Activated CD4-positive, alpha-beta memory T cell treated with anti-CD3 and anti-CD28 coated beads for 36 hours (primary cell): ENCODE measurements at regions not wholly inside any gene's neighbourhood (a gene's known extent, or its start where the extent isn't known, plus 50 kb on each side); places are given as distances from the start of the nearest gene placed in this dataset.

Experiments used
- CTCF ChIA-PET: fragments of 350-600 bp; sonication (Branson Sonifier 250); formaldehyde crosslinking; loops from one replicate; lab custom pipeline; 2021; ENCODE audit warnings: antibody characterized with exemption, inconsistent platforms; lab: Charles Lee
- POLR2A ChIA-PET: fragments of 350-600 bp; sonication (Branson Sonifier 250); formaldehyde crosslinking; loops from one replicate; lab custom pipeline; 2021; ENCODE audit warnings: antibody characterized with exemption; lab: Charles Lee
- DNase-seq: peaks from one replicate; pipeline ENCODE4 v3.0.0-alpha.2; 2020
- H3K27ac Mint-ChIP-seq: one replicate; pipeline ENCODE4 v1.8.0; 2021; ENCODE audit warnings: mixed read lengths
- H3K27me3 Mint-ChIP-seq: one replicate; pipeline ENCODE4 v1.8.0; 2021; ENCODE audit warnings: mixed read lengths
- H3K36me3 Mint-ChIP-seq: one replicate; pipeline ENCODE4 v1.8.0; 2021; ENCODE audit warnings: mixed read lengths
- H3K4me1 Mint-ChIP-seq: one replicate; pipeline ENCODE4 v1.8.0; 2021; ENCODE audit warnings: low read depth, mixed read lengths
- H3K4me3 Mint-ChIP-seq: one replicate; pipeline ENCODE4 v1.8.0; 2021; ENCODE audit warnings: mild to moderate bottlenecking, mixed read lengths
- H3K9me3 Mint-ChIP-seq: one replicate; pipeline ENCODE4 v1.8.0; 2021; ENCODE audit warnings: mixed read lengths
- intact Hi-C: fragments of 100-400 bp; cut with micrococcal nuclease; formaldehyde crosslinking; loops from one replicate; pipeline ENCODE4 v1.15.1; 2023

GRCh38 chr1:190852611-190853010 lies 374.9 kb upstream of the BRINP3 start:
- H3K4me1 Mint-ChIP-seq = no peaks in the 10 kb centered on the region
- no peaks in the 10 kb centered on the region for H3K36me3 Mint-ChIP-seq
- no peaks in the 10 kb centered on the region for H3K27me3 Mint-ChIP-seq
- ChIA-PET CTCF (no interaction called here), POLR2A (no interaction called here)
- H3K9me3 Mint-ChIP-seq = peaks cover 15% of the 10 kb centered on the region
- H3K27ac Mint-ChIP-seq = no peak overlapping the region
- intact Hi-C loops = no loop called here
- no peak for DNase-seq
- no peak overlapping the region for H3K4me3 Mint-ChIP-seq

GRCh38 chr1:190858140-190858539 lies 380.5 kb upstream of the BRINP3 start:
- DNase-seq = no peak
- H3K9me3 Mint-ChIP-seq = peaks cover 25% of the 10 kb centered on the region
- POLR2A ChIA-PET = no interaction called here
- no peaks in the 10 kb centered on the region for H3K4me1 Mint-ChIP-seq
- no peak overlapping the region for H3K4me3 Mint-ChIP-seq
- H3K27ac Mint-ChIP-seq = no peak overlapping the region
- H3K27me3 Mint-ChIP-seq = no peaks in the 10 kb centered on the region
- CTCF ChIA-PET = no interaction called here
- intact Hi-C loops = no loop called here
- H3K36me3 Mint-ChIP-seq = no peaks in the 10 kb centered on the region

- H3K4me3 Mint-ChIP-seq = no peak overlapping the region
- no peak for DNase-seq
- H3K36me3 Mint-ChIP-seq = no peaks in the 10 kb centered on the region
- CTCF ChIA-PET = no interaction called here
- H3K27me3 Mint-ChIP-seq = no peaks in the 10 kb centered on the region
- peaks cover 13% of the 10 kb centered on the region for H3K9me3 Mint-ChIP-seq
- intact Hi-C loops = no loop called here
- POLR2A ChIA-PET = no interaction called here
- H3K27ac Mint-ChIP-seq = no peak overlapping the region
- no peaks in the 10 kb centered on the region for H3K4me1 Mint-ChIP-seq
Measured at GRCh38 chr1:190864013-190864641, 386.5 kb upstream of the BRINP3 start.

- Mint-ChIP-seq H3K27me3 (no peaks in the 10 kb centered on the region), H3K4me1 (no peaks in the 10 kb centered on the region), H3K27ac (no peak overlapping the region), H3K36me3 (no peaks in the 10 kb centered on the region), H3K9me3 (peaks cover 4% of the 10 kb centered on the region), H3K4me3 (no peak overlapping the region)
- intact Hi-C loops = no loop called here
- ChIA-PET POLR2A (no interaction called here), CTCF (no interaction called here)
- DNase-seq = no peak
Measured at GRCh38 chr1:190880352-190880751, 402.7 kb upstream of the BRINP3 start.

GRCh38 chr1:190881064-190881463 lies 403.4 kb upstream of the BRINP3 start:
- ChIA-PET POLR2A (no interaction called here), CTCF (no interaction called here)
- H3K36me3 Mint-ChIP-seq = no peaks in the 10 kb centered on the region
- H3K4me3 Mint-ChIP-seq = no peak overlapping the region
- no peaks in the 10 kb centered on the region for H3K4me1 Mint-ChIP-seq
- peaks cover 4% of the 10 kb centered on the region for H3K9me3 Mint-ChIP-seq
- intact Hi-C loops = no loop called here
- H3K27me3 Mint-ChIP-seq = no peaks in the 10 kb centered on the region
- no peak overlapping the region for H3K27ac Mint-ChIP-seq
- DNase-seq = no peak

GRCh38 chr1:190897233-190897632 lies 419.6 kb upstream of the BRINP3 start:
- Mint-ChIP-seq H3K4me1 (no peaks in the 10 kb centered on the region), H3K4me3 (no peak overlapping the region), H3K9me3 (peaks cover 5% of the 10 kb centered on the region), H3K27me3 (no peaks in the 10 kb centered on the region), H3K36me3 (no peaks in the 10 kb centered on the region), H3K27ac (no peak overlapping the region)
- intact Hi-C loops = no loop called here
- POLR2A ChIA-PET = no interaction called here
- DNase-seq = no peak
- CTCF ChIA-PET = no interaction called here

GRCh38 chr1:190904091-190904695 lies 426.5 kb upstream of the BRINP3 start:
- ChIA-PET CTCF (no interaction called here), POLR2A (no interaction called here)
- H3K36me3 Mint-ChIP-seq = no peaks in the 10 kb centered on the region
- no peaks in the 10 kb centered on the region for H3K27me3 Mint-ChIP-seq
- no peak for DNase-seq
- H3K4me1 Mint-ChIP-seq = no peaks in the 10 kb centered on the region
- no peak overlapping the region for H3K4me3 Mint-ChIP-seq
- H3K9me3 Mint-ChIP-seq = peaks cover 2% of the 10 kb centered on the region
- H3K27ac Mint-ChIP-seq = no peak overlapping the region
- intact Hi-C loops = no loop called here

- H3K27me3 Mint-ChIP-seq = no peaks in the 10 kb centered on the region
- no peak overlapping the region for H3K4me3 Mint-ChIP-seq
- ChIA-PET POLR2A (no interaction called here), CTCF (no interaction called here)
- H3K27ac Mint-ChIP-seq = no peak overlapping the region
- no peak for DNase-seq
- no peaks in the 10 kb centered on the region for H3K4me1 Mint-ChIP-seq
- no peaks in the 10 kb centered on the region for H3K36me3 Mint-ChIP-seq
- intact Hi-C loops = no loop called here
- peaks cover 2% of the 10 kb centered on the region for H3K9me3 Mint-ChIP-seq
Measured at GRCh38 chr1:190906206-190906725, 428.6 kb upstream of the BRINP3 start.

GRCh38 chr1:190908246-190908645 lies 430.6 kb upstream of the BRINP3 start:
- intact Hi-C loops = no loop called here
- ChIA-PET CTCF (no interaction called here), POLR2A (no interaction called here)
- Mint-ChIP-seq H3K27me3 (no peaks in the 10 kb centered on the region), H3K36me3 (no peaks in the 10 kb centered on the region), H3K27ac (no peak overlapping the region), H3K4me1 (no peaks in the 10 kb centered on the region), H3K4me3 (no peak overlapping the region), H3K9me3 (peaks cover 7% of the 10 kb centered on the region)
- no peak for DNase-seq

- Mint-ChIP-seq H3K36me3 (no peaks in the 10 kb centered on the region), H3K27me3 (no peaks in the 10 kb centered on the region), H3K4me3 (no peak overlapping the region), H3K27ac (no peak overlapping the region), H3K4me1 (no peaks in the 10 kb centered on the region), H3K9me3 (peaks cover 7% of the 10 kb centered on the region)
- ChIA-PET POLR2A (no interaction called here), CTCF (no interaction called here)
- intact Hi-C loops = no loop called here
- DNase-seq = no peak
Measured at GRCh38 chr1:190908691-190909090, 431.0 kb upstream of the BRINP3 start.

- CTCF ChIA-PET = no interaction called here
- Mint-ChIP-seq H3K27me3 (no peaks in the 10 kb centered on the region), H3K27ac (no peak overlapping the region), H3K36me3 (no peaks in the 10 kb centered on the region), H3K4me1 (no peaks in the 10 kb centered on the region), H3K9me3 (no peaks in the 10 kb centered on the region), H3K4me3 (no peak overlapping the region)
- POLR2A ChIA-PET = no interaction called here
- DNase-seq = no peak
- intact Hi-C loops = no loop called here
Measured at GRCh38 chr1:190935925-190936324, 458.3 kb upstream of the BRINP3 start.

GRCh38 chr1:190936337-190936736 lies 458.7 kb upstream of the BRINP3 start:
- H3K27me3 Mint-ChIP-seq = no peaks in the 10 kb centered on the region
- no peaks in the 10 kb centered on the region for H3K36me3 Mint-ChIP-seq
- DNase-seq = no peak
- ChIA-PET POLR2A (no interaction called here), CTCF (no interaction called here)
- H3K4me1 Mint-ChIP-seq = no peaks in the 10 kb centered on the region
- H3K9me3 Mint-ChIP-seq = no peaks in the 10 kb centered on the region
- intact Hi-C loops = no loop called here
- H3K4me3 Mint-ChIP-seq = no peak overlapping the region
- no peak overlapping the region for H3K27ac Mint-ChIP-seq

- intact Hi-C loops = no loop called here
- no peaks in the 10 kb centered on the region for H3K4me1 Mint-ChIP-seq
- ChIA-PET POLR2A (no interaction called here), CTCF (no interaction called here)
- no peak overlapping the region for H3K27ac Mint-ChIP-seq
- DNase-seq = no peak
- H3K4me3 Mint-ChIP-seq = no peak overlapping the region
- no peaks in the 10 kb centered on the region for H3K36me3 Mint-ChIP-seq
- peaks cover 5% of the 10 kb centered on the region for H3K9me3 Mint-ChIP-seq
- no peaks in the 10 kb centered on the region for H3K27me3 Mint-ChIP-seq
Measured at GRCh38 chr1:190940951-190941350, 463.3 kb upstream of the BRINP3 start.
